ENCODE measurements at regions not wholly inside any gene's neighbourhood (a gene's known extent, or its start where the extent isn't known, plus 50 kb on each side); places are given as distances from the start of the nearest gene placed in this dataset.

GRCh38 chr2:153623020-153623419 is 144.5 kb upstream of the RPRM start:
- no peaks in the 10 kb centered on the region for H3K9me3 ChIP-seq (ENCODE audit: low read depth)
- no peaks in the 10 kb centered on the region for H3K9me2 ChIP-seq (replicated peaks; ENCODE audit: insufficient read depth)
- no peak for DNase-seq (ENCODE audit: low spot score)
- no peaks in the 10 kb centered on the region for H3K36me3 ChIP-seq (replicated peaks; ENCODE audit: insufficient read depth, low read depth)
- no peak overlapping the region for H3K4me3 ChIP-seq
- H3K27me3 ChIP-seq = no peaks in the 10 kb centered on the region
- TF ChIP-seq CTCF (IDR thresholded peaks at IDR 0.05; ENCODE audit: poor library complexity) = no peak
- no peak for TF ChIP-seq EZH2phosphoT487 (IDR thresholded peaks at IDR 0.05; ENCODE audit: low read depth, severe bottlenecking, unreplicated experiment)
- TF ChIP-seq EZH2 (IDR thresholded peaks at IDR 0.05; ENCODE audit: borderline replicate concordance) = no peak
- H3K27ac ChIP-seq = no peak overlapping the region
- no peaks in the 10 kb centered on the region for H4K20me1 ChIP-seq (ENCODE audit: insufficient read depth, poor library complexity, severe bottlenecking)
- no peak overlapping the region for H2AFZ ChIP-seq
- H3K79me2 ChIP-seq = no peaks in the 10 kb centered on the region
- H3K4me1 ChIP-seq (ENCODE audit: insufficient read depth) = no peaks in the 10 kb centered on the region
- no peak overlapping the region for H3K4me2 ChIP-seq
- 50% methylated on average over 1 of the region's 1 CpG for WGBS (ENCODE audit: low lambda C conversion rate, missing lambda C conversion rate)

GRCh38 chr2:153626676-153627075 is 148.1 kb upstream of the RPRM start:
- no peak for DNase-seq (ENCODE audit: low spot score)
- no peak for TF ChIP-seq CTCF (IDR thresholded peaks at IDR 0.05; ENCODE audit: poor library complexity)
- no peak for TF ChIP-seq EZH2 (IDR thresholded peaks at IDR 0.05; ENCODE audit: borderline replicate concordance)
- TF ChIP-seq EZH2phosphoT487 (IDR thresholded peaks at IDR 0.05; ENCODE audit: low read depth, severe bottlenecking, unreplicated experiment) = no peak
- Histone ChIP-seq H3K4me3 (no peak overlapping the region), H3K4me2 (no peak overlapping the region), H3K36me3 (replicated peaks; ENCODE audit: insufficient read depth, low read depth) (no peaks in the 10 kb centered on the region), H3K9me3 (ENCODE audit: low read depth) (no peaks in the 10 kb centered on the region), H3K27ac (no peak overlapping the region), H4K20me1 (ENCODE audit: insufficient read depth, poor library complexity, severe bottlenecking) (no peaks in the 10 kb centered on the region), H3K79me2 (no peaks in the 10 kb centered on the region), H3K4me1 (ENCODE audit: insufficient read depth) (no peaks in the 10 kb centered on the region), H2AFZ (no peak overlapping the region), H3K9me2 (replicated peaks; ENCODE audit: insufficient read depth) (no peaks in the 10 kb centered on the region), H3K27me3 (no peaks in the 10 kb centered on the region)
- 89% methylated on average over 2 of the region's 2 CpGs for WGBS (ENCODE audit: low lambda C conversion rate, missing lambda C conversion rate)

- Histone ChIP-seq H4K20me1 (ENCODE audit: insufficient read depth, poor library complexity, severe bottlenecking) (no peaks in the 10 kb centered on the region), H3K36me3 (replicated peaks; ENCODE audit: insufficient read depth, low read depth) (no peaks in the 10 kb centered on the region), H3K4me3 (no peak overlapping the region), H3K4me2 (no peak overlapping the region), H2AFZ (no peak overlapping the region), H3K27ac (no peak overlapping the region), H3K4me1 (ENCODE audit: insufficient read depth) (no peaks in the 10 kb centered on the region), H3K79me2 (no peaks in the 10 kb centered on the region), H3K27me3 (no peaks in the 10 kb centered on the region), H3K9me2 (replicated peaks; ENCODE audit: insufficient read depth) (no peaks in the 10 kb centered on the region), H3K9me3 (ENCODE audit: low read depth) (no peaks in the 10 kb centered on the region)
- no peak for TF ChIP-seq EZH2phosphoT487 (IDR thresholded peaks at IDR 0.05; ENCODE audit: low read depth, severe bottlenecking, unreplicated experiment)
- no peak for TF ChIP-seq CTCF (IDR thresholded peaks at IDR 0.05; ENCODE audit: poor library complexity)
- TF ChIP-seq EZH2 (IDR thresholded peaks at IDR 0.05; ENCODE audit: borderline replicate concordance) = no peak
- no peak for DNase-seq (ENCODE audit: low spot score)
- WGBS (ENCODE audit: low lambda C conversion rate, missing lambda C conversion rate) = 68% methylated on average over 2 of the region's 2 CpGs
These were observed 156.9 kb upstream of the RPRM start for GRCh38 chr2:153635494-153635893.

- Histone ChIP-seq H3K27ac (no peak overlapping the region), H3K27me3 (no peaks in the 10 kb centered on the region), H3K4me1 (ENCODE audit: insufficient read depth) (no peaks in the 10 kb centered on the region), H2AFZ (no peak overlapping the region), H3K9me3 (ENCODE audit: low read depth) (no peaks in the 10 kb centered on the region), H3K36me3 (replicated peaks; ENCODE audit: insufficient read depth, low read depth) (no peaks in the 10 kb centered on the region), H3K4me2 (no peak overlapping the region), H3K79me2 (no peaks in the 10 kb centered on the region), H3K9me2 (replicated peaks; ENCODE audit: insufficient read depth) (no peaks in the 10 kb centered on the region), H4K20me1 (ENCODE audit: insufficient read depth, poor library complexity, severe bottlenecking) (no peaks in the 10 kb centered on the region), H3K4me3 (no peak overlapping the region)
- DNase-seq (ENCODE audit: low spot score) = no peak
- no peak for TF ChIP-seq EZH2 (IDR thresholded peaks at IDR 0.05; ENCODE audit: borderline replicate concordance)
- no peak for TF ChIP-seq CTCF (IDR thresholded peaks at IDR 0.05; ENCODE audit: poor library complexity)
- TF ChIP-seq EZH2phosphoT487 (IDR thresholded peaks at IDR 0.05; ENCODE audit: low read depth, severe bottlenecking, unreplicated experiment) = no peak
- WGBS (ENCODE audit: low lambda C conversion rate, missing lambda C conversion rate) = 95% methylated on average over 2 of the region's 2 CpGs
These were observed 162.5 kb upstream of the RPRM start for GRCh38 chr2:153641046-153641445.
